HepG2 (cell line): ENCODE measurements at regions not wholly inside any gene's neighbourhood (a gene's known extent, or its start where the extent isn't known, plus 50 kb on each side); places are given as distances from the start of the nearest gene placed in this dataset.

Experiments used
- CHD2 ChIP-seq: IDR thresholded peaks from 2 replicates; pipeline ENCODE4 v1.6.1; 2011; ENCODE audit warnings: low read depth, low read length, improper control_type of control experiment
- MTA3 ChIP-seq: sonication (generic); formaldehyde crosslinking; IDR thresholded peaks from 2 replicates; pipeline ENCODE4 v1.4.0; 2020; ENCODE audit warnings: missing genetic modification reagents
- MXD4 ChIP-seq: IDR thresholded peaks from 2 replicates; pipeline ENCODE4 v1.6.1; 2016; ENCODE audit warnings: mild to moderate bottlenecking, missing biosample characterization, missing genetic modification reagents

DNA sequence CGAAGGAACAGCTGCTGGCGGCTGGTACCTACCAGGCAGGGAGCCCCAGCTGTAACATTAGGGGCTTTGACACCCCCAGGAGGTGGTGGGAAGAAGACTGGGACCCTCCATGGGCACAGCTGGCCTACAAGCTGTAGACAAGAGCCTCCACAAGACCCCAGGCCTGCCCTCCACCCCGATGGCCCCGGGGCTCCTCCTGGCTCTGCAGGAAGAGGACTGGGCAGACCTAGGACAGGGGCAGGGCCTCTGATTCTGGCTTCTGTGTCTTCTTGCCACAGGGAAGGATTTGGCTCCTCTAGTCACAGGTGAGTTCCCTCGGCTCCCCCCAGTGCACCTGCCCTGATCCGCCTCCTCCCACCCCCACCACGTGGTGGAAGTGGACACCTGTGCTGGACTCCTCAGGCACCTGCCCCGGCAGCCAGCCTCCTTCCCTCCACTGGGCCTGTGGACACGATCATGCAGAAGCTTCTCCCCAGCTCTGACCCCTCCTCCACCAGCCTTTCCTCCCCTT lies 53.4 kb upstream of the ODC1 start:
- TF ChIP-seq MTA3 (CRISPR knock-in tag): no peak
- no peak for TF ChIP-seq MXD4
- no peak for TF ChIP-seq CHD2
